NCI-H187 treated with DMSO at 0.1 percent for 48 hours (cell line): ENCODE measurements at regions not wholly inside any gene's neighbourhood (a gene's known extent, or its start where the extent isn't known, plus 50 kb on each side); places are given as distances from the start of the nearest gene placed in this dataset.

Experiments
- DNase-seq: peaks from one replicate; lab custom pipeline; 2025; lab: John Stamatoyannopoulos, UW

DNA sequence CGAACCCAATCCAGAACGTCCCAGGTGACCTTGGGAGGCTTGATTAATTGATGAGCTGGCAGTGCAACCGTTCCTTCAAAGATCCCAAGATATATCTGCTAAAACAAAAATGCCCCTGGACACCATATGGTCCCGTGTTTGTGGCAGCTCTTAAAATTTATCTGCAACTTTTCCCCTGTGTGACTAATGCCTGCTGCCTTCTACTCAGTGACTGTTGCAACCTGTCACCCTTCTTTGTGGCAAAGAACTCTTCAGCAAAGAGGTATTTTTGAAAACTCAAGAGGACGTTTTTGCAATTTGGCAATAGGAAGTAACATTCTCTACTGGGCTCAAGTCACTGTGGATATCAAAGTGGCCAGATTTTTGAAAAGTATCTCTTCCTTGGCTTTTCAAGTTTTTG is 75.8 kb upstream of the SOD3 start:
- DNase-seq: no peak

DNA sequence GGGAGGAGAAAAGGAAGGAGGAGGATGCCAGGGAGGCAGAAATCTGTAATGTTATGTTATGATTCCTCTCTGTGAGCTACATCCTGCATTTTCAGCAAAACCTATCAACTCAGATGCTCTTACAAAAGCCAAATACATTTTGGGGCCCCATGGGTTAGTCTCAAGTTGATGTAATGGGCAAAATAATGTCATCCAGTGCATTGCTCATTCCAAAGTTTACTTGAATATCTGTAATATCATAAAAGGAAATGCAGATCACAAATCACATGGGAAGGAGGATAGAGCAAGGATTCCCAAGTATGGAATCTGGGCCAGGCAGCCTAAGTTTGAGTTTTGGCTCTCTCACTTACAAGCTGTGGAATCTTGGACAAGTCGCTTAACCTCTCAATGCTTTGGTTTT is 74.9 kb upstream of the SOD3 start:
- DNase-seq: no peak

DNA sequence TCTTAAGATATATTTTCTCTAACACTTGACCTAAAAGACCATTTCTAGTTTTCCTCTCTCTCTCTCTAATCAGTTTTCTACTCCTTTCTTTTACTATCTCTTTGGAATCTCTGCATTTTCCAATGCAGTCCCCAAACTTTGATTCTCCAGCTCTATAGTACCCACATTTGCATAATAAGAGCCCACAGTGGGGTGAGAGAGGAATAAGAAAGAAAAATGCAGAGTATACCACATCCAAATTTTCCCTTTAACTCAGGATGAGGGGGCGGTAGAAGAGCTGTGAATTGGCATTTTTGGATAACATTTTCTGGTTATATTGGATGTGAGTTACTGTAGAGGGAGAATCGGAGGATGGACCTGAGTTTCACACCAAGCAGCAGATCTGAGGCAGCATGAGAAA is 74.4 kb upstream of the SOD3 start:
- DNase-seq: no peak

DNA sequence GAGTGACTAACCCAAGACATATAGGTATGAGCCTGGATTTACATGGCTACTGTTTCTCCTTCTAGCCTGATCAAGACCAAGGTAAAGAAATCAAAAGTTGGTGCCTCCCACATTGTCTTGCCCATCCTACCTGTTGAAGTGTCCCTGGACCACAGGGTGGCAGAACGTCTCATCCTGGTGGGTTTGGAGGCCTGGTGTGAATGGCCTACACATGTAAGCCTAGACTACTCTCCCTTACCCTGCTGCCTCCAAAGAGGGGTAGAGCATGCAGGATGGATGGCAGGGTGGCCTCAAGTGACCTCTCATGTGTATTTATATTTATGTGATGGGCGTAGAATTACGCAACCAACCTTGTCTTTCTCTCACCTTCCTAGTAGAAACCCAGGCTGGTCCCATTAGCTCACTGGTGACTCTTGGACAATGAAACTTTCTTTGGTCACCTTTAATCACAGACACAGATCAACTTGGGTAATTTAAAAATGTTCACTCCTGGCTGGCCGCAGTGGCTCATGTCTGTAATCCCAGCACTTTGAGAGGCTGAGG is 73.3 kb upstream of the SOD3 start:
- no peak for DNase-seq

DNA sequence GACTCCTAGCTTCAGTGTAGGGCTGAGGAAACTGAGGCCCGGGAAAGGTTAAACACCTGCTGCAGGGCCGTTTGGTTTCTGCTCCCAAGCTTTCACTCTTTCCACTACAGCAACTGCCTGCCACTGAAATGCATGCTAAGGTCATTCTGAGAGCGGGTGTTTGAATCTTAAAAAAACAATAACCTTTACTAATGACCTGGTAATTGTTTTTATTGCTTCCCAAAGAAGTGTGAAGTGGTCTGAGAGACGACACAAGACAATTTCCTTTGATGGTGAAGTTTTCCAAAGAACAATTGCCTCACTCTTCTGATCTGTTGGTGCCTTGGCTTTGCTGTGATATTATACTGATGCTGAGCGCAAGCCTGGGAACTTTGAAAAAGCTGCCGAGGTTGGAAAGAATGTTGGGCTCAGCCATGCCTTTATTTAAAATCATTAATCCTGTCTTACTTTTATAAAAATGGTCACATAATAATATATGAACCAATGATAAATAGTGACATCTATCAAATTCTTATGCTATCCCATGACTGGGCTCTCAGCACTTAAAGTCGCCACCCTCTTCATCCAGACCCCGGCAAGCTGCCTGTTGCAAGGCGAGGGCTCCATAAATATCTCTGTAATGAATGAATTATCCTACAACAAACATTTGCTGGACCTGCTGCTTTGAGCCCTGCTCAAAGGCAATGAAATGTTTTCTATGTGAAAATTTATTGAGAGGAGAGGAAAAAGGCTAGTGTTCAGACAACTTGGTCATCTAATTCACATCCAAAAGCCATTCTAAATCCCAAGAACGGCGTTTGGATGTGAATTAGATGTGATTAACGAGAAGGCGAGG is 67.8 kb upstream of the SOD3 start:
- DNase-seq: no peak

DNA sequence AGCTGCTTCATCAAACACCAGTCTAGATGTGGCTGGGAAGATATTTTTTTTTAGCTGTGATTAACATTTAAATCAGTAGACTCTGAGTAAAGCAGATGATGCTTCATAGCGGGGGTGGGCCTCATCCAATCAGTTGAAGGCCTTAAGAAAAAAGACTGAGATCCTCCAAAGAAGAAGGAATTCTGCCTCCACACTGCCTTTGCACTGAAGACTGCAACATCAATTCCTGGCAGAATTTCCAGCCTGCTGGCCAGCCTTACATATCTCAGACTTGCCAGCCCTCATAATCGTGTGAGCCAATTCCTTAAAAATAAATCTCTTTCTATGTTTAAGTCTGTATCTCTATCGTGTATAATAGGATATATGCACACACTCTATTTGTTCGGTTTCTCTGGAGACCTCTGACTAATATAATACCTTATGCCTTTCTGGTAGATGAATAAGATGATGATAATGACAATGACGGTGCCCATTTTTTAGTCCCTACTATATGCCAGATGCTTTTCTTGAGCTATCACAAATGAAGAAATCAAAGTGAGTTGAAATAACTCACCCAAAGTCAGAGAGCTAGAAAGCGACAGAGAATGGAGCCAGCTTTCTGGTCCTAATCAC is 66.1 kb upstream of the SOD3 start:
- no peak for DNase-seq

DNA sequence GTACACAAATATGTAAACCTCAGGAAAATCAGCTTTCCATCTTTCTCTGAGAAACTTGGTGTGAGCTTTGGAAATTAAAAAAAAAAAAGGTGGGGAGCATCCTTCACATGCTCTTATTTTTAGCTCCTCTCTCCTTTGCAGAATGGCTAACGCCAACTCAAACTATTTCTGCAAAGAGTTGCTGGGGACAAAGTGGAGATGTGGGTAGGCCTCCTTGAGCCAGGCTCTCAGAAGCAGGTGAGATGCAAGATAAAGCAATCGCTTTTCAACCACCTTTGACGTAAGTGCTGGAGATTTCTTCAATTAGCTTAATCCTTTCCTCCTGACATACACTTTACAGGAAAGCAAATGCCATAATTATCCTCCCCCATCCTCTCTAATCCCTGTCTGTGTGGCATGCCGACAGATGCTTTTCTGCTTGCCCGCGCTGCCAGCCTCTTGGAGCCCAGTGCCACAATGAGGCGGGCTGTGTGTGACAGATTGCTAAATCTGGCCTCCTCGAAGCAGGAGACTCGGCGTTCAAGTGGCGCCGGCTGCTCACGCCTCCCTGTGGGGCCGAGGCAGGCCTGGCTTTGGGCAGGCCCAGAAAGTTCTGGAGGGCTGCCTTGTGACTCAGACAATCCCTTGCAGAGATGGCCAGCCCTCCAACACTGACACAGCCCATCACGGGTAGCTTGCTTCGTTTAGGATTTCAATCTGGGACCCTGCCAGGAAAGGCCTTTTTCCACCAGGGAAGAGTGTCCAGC is 64.9 kb upstream of the SOD3 start:
- DNase-seq: peak; percentile 51

DNA sequence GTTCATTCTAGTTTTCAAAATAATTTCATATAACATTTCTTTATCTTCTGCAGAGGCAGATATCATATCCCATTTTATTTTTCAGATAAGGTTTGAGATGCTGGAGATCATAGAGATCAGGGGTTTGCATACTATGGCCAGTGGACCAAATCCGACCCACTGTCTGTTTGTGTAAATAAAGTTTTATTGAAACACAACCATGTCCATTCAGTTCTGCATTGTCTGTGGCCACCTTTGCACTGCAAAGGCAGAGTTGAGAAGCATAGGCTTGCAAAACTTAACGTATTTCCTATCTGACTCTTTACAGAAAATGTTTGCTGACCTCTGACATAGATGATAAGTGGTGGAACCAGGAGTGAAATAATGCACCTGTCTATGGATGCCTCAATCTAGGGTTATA is 63.9 kb upstream of the SOD3 start:
- no peak for DNase-seq

DNA sequence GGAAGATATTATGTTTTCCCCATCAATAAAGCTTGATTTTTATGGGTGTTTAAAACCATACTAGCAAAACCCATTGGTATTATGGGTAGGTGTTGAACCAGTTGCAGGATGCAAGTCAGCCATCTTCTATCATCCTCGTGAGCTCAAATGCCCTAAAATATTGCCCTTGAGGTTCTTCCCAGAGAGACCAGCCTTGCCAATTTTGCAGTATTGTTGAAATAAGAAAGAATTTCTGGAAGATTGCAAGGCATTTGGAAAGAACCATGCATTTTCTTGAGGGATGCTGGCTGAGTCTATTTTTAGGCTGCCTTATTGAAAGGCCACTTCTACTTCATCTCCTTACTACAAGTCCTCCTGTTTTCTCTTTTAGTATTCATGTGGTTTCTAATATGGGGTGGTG is 60.9 kb upstream of the SOD3 start:
- DNase-seq: no peak

DNA sequence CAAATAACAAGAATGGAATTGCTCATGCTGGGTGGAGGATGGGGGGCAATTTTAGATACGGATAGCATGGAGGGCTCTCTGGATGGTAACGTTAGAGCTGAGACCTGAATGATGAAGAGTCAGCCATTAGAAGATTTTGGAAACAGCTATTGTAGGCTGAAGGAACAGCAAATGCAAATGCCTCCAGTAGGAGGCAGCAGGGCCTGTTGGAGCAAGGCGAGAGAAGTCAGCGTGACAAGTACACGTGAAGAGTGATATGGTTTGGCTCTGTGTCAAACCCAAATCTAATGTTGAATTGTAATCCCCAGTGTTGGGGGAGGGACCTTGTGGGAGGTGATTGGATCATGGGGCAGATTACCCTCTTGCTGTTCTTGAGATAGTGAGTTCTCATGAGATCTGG is 59.3 kb upstream of the SOD3 start:
- no peak for DNase-seq

DNA sequence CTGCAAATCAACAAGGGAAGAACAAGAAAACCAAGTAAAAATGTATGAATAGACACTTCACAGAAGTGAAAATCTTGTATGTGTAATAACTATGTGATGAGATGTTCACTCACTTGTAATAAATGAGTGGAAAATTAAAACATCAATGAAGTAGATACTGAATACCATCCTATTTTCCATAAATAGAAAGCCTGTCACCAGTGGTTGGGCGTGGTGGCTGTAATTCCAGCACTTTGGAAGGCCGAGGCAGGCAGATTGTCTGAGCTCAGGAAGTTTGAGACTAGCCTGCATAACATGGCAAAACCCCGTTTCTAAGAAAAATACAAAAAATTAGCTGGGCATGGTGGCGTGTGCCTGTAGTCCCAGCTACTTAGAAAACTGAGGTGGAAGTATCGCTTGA is 53.5 kb upstream of the SOD3 start:
- no peak for DNase-seq

DNA sequence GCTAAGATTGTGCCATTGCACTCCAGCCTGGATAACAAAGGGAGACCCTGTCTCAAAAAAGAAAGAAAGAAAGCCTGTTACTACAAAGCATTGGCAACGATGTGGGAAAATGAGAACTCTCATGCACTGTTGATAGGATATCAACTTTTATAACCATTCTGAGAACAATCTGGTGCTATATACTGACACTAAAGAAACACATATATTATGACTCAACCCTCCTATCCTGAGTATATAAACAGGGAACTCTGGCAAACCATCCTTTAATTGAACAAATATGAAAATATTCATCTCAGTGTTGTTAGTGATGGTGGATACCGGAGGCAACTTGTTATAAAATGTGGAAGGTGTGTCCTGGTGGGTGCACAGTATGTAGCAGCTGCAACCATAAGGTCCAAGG is 53.0 kb upstream of the SOD3 start:
- DNase-seq: no peak

DNA sequence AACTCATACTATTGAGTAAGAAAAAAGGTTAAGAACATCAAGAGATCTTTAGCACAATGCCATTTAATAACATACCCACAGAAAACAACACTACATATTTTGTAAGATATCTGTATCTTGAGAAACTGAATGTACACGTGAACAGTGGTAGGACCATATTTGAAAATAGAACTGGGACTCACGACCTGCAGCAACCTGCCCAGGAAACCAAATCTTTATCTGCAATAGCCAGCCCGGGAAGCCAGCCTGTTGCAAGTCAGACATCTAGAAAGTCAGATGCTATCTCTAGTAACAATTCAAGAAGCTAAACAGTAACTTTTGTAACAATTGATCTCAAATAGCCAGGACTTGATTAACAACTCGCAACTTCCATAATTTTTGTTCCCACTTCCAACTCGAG is 52.6 kb upstream of the SOD3 start:
- no peak for DNase-seq

DNA sequence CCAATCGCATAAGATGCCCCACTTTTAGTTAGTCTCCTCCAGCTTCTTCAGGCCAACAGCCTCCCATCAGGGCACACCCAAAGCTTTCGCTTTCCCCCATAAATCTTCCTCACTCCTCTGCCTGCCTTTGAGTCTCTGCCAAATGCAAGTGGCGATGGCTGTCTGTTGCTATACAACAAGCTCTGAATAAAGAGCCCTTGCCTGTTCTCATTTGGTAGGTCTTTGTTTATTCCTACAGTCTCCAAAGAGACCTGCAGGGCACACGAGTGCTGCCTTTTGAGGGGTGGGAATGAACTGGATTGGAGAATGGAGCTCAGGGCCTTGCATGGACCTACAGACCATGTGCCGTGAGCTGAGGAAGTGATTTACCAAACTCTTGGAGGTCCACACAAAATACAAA is 52.2 kb upstream of the SOD3 start:
- DNase-seq: no peak

DNA sequence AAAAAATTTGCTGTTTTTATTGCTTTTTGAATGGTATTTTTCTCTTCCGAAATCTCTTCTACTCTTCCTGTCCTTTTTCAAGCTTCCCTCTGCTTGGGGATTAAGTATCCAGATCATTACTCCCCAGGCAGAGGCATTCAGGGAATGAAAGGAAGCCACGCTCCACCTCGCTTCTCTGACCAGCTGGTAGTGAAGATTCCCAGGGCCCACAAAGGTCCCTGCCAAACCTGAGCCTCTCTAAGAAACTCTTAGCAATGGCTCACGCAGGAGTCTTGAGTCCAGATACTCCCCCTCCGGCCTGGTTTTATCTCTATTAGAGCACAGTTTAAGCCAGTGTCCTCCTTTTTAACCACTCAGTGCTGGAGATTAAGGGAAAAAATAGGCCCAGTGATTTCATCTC is 51.4 kb upstream of the SOD3 start:
- no peak for DNase-seq

DNA sequence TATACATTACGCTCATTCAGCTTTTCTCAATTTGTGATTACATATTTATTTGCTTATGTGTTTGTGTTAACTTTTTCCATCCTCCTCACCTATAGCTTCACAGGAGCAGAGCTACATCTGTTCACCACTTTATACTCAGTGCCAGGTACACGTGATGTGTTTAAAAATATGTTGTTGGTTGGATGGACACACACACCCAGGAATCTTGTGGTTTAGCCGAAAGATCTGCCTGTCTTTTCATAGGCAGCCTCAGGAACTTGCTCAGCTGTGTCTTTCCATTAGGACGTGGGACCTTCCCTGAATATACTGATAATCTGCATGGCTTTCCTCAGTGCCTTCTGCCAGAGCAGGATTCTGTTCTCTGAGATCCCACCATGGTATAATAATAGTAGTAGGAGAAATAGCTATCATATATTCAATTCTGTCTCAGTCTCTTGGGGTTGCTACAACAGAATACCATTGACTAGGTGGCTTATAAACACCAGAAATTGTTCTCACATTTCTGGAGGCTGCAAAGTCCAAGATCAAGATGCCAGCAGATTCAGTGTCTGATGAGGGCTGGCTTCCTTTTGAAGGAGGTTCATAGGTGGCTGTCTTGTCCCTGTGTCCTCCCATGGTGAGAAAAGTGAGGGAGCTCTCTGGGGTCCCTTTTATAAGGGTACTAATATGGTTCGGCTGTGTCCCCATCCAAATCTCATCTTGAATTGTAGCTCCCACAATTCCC is 50.0 kb upstream of the SOD3 start:
- DNase-seq: no peak
